ENCODE measurements at regions not wholly inside any gene's neighbourhood (a gene's known extent, or its start where the extent isn't known, plus 50 kb on each side); places are given as distances from the start of the nearest gene placed in this dataset.

DNA sequence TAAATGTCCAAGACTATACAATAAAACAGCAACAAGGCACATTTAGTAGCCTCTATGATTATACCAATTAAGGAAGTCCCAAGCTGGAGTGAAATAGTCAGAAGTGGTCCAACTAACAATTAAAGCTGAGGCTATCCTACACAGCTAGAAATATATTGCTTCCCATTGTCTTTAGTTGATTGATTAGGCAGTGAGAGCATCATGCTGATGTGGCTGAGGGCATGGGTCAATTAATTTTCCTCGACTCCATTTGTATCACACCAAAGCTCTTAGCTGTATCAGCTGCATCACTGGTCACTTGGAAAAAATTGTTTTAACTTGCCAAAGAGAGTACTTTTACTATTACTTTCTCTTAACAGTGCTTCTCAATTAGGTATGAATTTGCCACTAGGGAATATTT lies 328.7 kb upstream of the NT5E start:
- Histone ChIP-seq H3K4me2 (ENCODE audit: low read depth, low read length, poor library complexity, severe bottlenecking) (no peak overlapping the region), H3K79me2 (ENCODE audit: insufficient read depth, low read length) (no peaks in the 10 kb centered on the region), H3K27ac (ENCODE audit: low read depth, low read length) (no peak overlapping the region), H3F3A (ENCODE audit: insufficient read depth) (no peaks in the 10 kb centered on the region), H2AFZ (ENCODE audit: low read depth, low read length, severe bottlenecking) (no peak overlapping the region), H4K20me1 (ENCODE audit: low read depth, low read length) (no peaks in the 10 kb centered on the region), H3K27me3 (ENCODE audit: low read length) (no peaks in the 10 kb centered on the region), H3K36me3 (ENCODE audit: low read length) (no peaks in the 10 kb centered on the region), H3K4me3 (ENCODE audit: insufficient read depth, low read length, poor library complexity, severe bottlenecking) (no peak overlapping the region), H3K9ac (ENCODE audit: low read length) (no peak overlapping the region), H3K9me2 (replicated peaks; ENCODE audit: insufficient read depth, low read length) (no peaks in the 10 kb centered on the region), H3K9me3 (ENCODE audit: insufficient read depth, low read length) (no peaks in the 10 kb centered on the region)
- TF ChIP-seq, protein P1, sequence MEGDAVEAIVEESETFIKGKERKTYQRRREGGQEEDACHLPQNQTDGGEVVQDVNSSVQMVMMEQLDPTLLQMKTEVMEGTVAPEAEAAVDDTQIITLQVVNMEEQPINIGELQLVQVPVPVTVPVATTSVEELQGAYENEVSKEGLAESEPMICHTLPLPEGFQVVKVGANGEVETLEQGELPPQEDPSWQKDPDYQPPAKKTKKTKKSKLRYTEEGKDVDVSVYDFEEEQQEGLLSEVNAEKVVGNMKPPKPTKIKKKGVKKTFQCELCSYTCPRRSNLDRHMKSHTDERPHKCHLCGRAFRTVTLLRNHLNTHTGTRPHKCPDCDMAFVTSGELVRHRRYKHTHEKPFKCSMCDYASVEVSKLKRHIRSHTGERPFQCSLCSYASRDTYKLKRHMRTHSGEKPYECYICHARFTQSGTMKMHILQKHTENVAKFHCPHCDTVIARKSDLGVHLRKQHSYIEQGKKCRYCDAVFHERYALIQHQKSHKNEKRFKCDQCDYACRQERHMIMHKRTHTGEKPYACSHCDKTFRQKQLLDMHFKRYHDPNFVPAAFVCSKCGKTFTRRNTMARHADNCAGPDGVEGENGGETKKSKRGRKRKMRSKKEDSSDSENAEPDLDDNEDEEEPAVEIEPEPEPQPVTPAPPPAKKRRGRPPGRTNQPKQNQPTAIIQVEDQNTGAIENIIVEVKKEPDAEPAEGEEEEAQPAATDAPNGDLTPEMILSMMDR (IDR thresholded peaks at IDR 0.05; ENCODE audit: insufficient read depth, low read length, poor library complexity, severe bottlenecking), result no peak
- no peak for TF ChIP-seq EZH2phosphoT487 (conservative IDR thresholded peaks at IDR 0.05; ENCODE audit: low read length)

DNA sequence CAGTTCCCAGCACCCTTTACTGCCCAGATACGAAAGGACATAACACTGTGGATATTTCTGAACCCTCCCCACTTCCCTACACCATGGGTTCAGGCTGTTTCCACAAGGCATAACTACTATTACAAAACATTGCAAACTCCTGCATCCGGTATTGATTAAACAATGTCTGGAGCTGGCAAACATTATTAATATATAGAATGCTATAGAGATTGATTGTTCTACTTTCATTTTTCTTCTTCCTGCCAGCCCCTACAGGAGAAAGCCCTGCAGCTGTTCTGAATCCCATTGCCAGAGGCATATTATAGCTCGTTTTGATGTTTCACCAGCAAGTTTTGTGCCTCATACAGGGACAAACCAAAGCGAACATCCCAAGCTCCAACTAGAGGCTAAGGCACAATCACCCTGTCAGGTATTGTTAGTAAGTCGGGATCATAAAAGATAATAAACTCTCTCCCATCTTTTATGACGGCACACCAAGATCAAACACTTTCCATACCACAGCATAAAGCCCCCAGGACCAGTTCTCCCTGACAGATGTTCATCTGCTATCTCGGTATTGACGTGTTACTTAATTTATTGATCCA lies 331.1 kb upstream of the NT5E start:
- TF ChIP-seq, protein P1 (IDR thresholded peaks at IDR 0.05; ENCODE audit: insufficient read depth, low read length, poor library complexity, severe bottlenecking), result no peak
- no peak for TF ChIP-seq EZH2phosphoT487 (conservative IDR thresholded peaks at IDR 0.05; ENCODE audit: low read length)
- H3K4me2 ChIP-seq (ENCODE audit: low read depth, low read length, poor library complexity, severe bottlenecking), result no peak overlapping the region
- H4K20me1 ChIP-seq (ENCODE audit: low read depth, low read length), result no peaks in the 10 kb centered on the region
- no peak overlapping the region for H3K27ac ChIP-seq (ENCODE audit: low read depth, low read length)
- H3K27me3 ChIP-seq (ENCODE audit: low read length), result no peaks in the 10 kb centered on the region
- no peaks in the 10 kb centered on the region for H3K36me3 ChIP-seq (ENCODE audit: low read length)
- no peak overlapping the region for H3K9ac ChIP-seq (ENCODE audit: low read length)
- H3K9me2 ChIP-seq (replicated peaks; ENCODE audit: insufficient read depth, low read length), result no peaks in the 10 kb centered on the region
- no peaks in the 10 kb centered on the region for H3F3A ChIP-seq (ENCODE audit: insufficient read depth)
- no peak overlapping the region for H3K4me3 ChIP-seq (ENCODE audit: insufficient read depth, low read length, poor library complexity, severe bottlenecking)
- H3K9me3 ChIP-seq (ENCODE audit: insufficient read depth, low read length), result no peaks in the 10 kb centered on the region
- no peak overlapping the region for H2AFZ ChIP-seq (ENCODE audit: low read depth, low read length, severe bottlenecking)
- H3K79me2 ChIP-seq (ENCODE audit: insufficient read depth, low read length), result no peaks in the 10 kb centered on the region

DNA sequence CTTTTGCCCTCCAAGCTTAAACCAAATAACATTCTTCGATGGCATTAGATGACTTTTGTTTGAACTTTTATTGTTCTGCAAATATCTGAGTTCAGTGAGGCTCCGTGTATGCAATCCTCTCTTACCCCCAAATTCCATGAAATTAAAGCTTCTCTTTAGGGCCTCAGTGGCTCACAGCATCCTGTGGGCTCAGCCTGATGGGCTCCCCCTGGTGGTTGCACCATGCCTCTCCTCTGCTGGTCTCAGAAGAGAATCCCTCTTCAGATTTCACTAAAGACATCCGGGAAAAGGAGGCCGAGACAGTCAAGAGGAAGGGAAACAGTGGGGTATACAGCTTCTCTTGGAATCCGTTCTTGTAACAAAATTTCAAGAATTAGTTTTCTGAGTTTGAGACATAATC lies 331.6 kb upstream of the NT5E start:
- no peak overlapping the region for H3K4me2 ChIP-seq (ENCODE audit: low read depth, low read length, poor library complexity, severe bottlenecking)
- TF ChIP-seq, protein P1 (IDR thresholded peaks at IDR 0.05; ENCODE audit: insufficient read depth, low read length, poor library complexity, severe bottlenecking), result no peak
- TF ChIP-seq EZH2phosphoT487 (conservative IDR thresholded peaks at IDR 0.05; ENCODE audit: low read length), result no peak

More for the DNA sequence above, 331.6 kb upstream of the NT5E start:
- Histone ChIP-seq H3K9me2 (replicated peaks; ENCODE audit: insufficient read depth, low read length) (no peaks in the 10 kb centered on the region), H3F3A (ENCODE audit: insufficient read depth) (no peaks in the 10 kb centered on the region), H3K79me2 (ENCODE audit: insufficient read depth, low read length) (no peaks in the 10 kb centered on the region), H3K9ac (ENCODE audit: low read length) (no peak overlapping the region), H3K36me3 (ENCODE audit: low read length) (no peaks in the 10 kb centered on the region), H3K4me3 (ENCODE audit: insufficient read depth, low read length, poor library complexity, severe bottlenecking) (no peak overlapping the region), H3K27me3 (ENCODE audit: low read length) (no peaks in the 10 kb centered on the region), H2AFZ (ENCODE audit: low read depth, low read length, severe bottlenecking) (no peak overlapping the region), H3K27ac (ENCODE audit: low read depth, low read length) (no peak overlapping the region), H4K20me1 (ENCODE audit: low read depth, low read length) (no peaks in the 10 kb centered on the region), H3K9me3 (ENCODE audit: insufficient read depth, low read length) (no peaks in the 10 kb centered on the region)
